ENCODE measurements at regions not wholly inside any gene's neighbourhood (a gene's known extent, or its start where the extent isn't known, plus 50 kb on each side); places are given as distances from the start of the nearest gene placed in this dataset.

DNA sequence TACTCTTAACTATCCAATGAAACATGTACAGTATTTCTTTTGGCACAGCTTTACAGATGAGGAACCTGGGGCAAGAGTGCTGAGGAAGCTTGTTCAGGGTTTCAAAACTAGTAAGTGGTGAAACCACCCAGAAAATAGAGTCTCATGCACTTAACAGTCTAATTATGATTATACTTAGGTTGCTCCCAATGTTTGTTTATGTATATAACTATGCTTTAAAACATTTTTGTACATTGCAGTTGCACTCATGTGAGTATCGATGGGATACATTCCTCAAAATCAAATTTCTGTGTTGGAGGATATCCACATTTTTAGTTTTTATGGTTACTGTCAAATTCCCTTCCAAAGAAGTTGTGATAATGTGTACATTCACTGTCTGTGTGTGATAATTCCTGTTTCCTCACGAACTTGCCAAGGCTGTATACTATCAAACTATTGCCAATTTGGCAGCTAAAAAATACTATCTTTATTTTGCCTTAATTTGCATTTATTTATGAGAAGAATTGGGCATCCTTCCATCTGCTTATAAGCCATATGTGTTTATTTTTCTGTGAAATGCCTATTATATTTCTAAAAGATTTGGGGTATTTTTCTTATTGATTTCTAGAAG, 143.9 kb upstream of the SSTR1 start:
- no peak for DNase-seq (ENCODE audit: low spot score)

DNA sequence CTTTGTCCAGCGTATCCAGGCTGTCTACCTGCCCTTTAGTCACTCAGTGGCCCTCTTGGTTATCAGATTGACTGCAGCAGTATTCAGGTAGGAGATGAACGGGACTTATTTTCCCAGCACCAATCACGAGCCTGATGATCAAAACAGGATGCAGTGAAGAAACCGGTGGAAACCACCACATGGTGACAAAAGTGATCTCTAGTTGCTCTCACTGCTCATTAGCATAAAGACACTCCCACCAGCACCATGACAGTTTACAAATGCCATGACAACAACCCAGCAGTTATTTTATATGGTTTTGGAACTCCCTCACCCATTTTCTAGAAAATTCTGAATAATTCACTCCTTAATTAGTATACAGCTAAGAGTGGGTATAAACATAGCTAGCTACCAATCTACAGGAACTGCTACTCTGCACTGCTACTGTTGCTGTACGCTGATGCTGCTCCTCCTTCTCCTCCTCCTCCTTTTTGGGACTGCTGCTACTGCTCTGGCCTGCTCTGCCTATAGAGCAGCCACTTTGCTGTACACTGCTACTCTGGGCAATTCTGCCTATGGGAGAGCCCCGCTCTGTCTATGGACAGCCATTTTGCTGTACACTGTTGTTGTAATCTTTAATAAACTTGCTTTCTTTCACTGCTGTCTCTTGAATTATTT, 142.5 kb upstream of the SSTR1 start:
- no peak for DNase-seq (ENCODE audit: low spot score)

DNA sequence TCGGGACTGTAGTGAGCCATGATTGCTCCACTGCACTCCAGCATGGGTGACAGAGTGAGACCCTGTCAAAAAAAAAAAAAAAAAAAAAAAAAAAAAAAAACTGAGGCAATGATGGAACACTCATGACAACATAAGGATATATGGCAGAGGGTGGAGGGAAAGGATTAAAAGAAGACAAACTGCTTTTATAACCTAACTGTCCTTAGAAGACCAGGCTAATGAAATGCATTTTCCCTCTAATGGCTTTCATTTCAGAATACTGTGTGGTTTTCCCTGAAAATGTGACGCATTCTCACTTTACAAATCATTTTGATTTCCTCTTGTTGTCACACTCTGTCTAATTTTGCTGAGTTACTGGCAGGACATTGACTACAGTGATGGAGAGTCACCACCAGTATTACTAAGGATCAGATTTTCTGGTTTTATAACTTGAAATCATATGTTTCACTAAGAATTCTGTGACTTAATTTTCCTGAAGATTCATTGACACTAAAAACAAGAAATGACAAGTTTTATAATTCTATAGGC, 137.6 kb upstream of the SSTR1 start:
- DNase-seq (ENCODE audit: low spot score) = no peak

DNA sequence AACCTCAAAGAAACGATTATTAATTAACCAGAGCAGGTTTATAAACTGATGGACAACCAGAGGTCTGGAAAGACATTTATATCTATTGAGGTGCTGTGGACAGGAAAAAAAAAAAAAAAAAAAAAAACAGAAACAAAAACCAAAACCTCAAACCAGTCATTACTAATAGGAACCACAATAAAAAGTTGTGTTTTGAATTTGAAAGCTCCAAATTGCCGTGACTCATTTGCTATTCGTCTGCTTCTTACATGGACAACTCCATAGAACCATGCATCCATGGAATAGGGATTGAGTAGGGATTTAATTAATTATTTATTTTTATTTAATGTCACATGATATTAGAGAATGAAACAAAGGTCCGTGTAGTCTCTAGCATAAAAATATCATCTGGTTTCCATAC, 134.1 kb upstream of the SSTR1 start:
- DNase-seq (ENCODE audit: low spot score) = no peak

DNA sequence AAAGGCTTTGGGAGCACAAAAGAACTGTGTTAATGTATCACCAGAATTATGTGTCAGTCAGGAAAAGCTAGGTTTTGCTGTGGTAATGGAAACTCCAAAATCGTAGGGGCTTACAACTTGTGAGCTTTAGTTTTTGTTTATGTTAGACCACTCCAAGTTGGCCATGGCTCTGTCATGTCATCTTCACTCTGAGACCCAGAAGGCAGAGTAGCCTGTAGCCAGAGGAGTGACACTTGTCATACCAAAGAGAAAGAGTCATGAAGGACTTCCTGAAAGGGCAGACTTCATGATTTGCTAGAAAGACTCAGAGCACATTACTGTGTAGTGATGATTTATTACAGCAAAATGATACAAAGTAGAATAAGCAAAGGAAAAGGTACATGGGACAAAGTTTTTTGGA, 133.6 kb upstream of the SSTR1 start:
- no peak for DNase-seq (ENCODE audit: low spot score)

DNA sequence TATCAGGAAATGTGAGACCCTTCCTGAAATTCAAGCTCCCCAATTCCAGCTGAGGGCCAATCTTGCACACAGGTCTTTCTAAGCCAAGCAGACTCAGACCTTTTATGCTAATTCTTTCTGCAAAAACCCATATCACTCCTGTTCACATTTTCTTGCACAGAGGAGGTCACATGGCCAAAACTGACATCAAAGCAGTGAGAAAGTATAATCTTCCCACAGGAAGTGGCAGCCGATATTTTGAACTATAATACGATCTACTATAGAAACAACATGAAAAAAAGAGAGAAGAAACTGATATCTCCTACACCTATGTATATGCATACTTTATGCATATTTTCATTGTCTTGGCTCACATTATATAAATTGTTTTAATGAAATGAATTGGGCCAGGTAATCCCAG, 132.9 kb upstream of the SSTR1 start:
- DNase-seq (ENCODE audit: low spot score) = no peak

DNA sequence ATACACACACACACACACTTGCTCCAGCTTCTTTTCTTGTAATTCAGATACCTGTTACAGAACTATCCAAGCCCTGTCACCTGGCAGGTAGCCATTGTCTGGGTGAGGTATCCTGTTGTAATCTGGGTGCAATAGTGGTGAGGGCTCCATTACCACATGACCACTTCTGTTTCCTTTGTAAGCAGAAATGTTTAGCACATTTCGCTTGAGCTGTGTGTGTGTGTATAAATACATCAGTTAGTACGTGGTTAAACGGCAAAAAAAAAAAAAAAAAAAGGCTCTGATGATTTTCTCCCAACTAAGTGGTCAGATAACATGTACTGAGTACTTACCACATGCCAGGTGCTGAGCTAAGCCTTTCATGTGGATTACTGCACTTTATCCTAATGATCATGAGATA, 129.3 kb upstream of the SSTR1 start:
- no peak for DNase-seq (ENCODE audit: low spot score)

DNA sequence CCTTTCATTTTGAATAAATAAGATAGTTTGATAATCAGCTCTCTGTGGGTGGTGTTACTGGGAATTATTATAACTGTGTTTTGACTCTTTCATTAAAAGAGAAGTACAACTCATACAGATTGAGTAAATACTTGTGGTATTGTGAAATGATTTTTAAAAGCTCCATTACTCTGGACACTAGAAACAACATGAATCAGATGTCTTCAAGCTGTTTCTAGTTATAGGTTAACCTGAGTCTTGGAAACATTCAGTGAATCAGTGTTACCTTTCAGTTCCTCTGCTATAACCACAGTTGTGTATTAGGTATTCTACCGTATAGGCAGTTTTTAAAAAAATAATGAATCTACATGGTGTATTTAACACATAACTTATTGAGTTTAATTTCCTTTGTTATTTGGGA, 128.4 kb upstream of the SSTR1 start:
- DNase-seq (ENCODE audit: low spot score) = no peak

DNA sequence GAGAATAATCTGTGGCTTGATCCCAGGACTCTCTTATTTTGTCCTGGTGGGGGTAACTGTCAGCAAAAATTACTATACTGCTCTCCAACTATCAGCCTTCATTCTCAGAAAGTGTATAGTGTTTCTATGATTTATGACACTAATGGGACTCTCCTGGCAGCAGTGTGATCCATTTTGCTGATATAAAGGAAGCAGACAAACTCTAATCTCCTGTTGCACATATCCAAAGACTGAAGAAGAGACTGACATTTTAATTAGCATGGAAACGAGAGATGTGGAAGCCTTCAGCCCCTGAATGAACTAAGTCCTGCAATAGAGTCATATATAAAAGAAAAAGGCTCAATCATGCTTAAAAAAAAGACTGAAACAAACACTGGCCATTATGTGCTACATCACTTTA, 127.8 kb upstream of the SSTR1 start:
- no peak for DNase-seq (ENCODE audit: low spot score)

DNA sequence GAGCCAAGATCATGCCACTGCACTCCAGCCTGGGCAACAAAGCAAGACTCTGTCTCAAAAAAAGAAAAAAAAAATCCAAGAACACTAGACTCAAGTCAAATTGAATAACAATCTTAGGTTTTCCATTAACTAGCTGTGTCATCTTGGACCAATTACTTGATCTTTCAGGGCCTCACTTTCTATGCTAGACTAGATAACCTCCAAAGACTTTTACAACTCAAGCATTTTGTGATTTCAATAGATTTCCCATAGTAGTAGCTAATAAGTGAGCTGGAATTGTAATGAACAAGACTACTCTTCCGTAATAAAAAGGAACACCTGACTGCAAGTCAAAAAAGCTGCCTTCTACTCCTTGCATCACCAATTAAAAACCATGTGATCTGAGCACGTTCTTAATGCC, 127.0 kb upstream of the SSTR1 start:
- DNase-seq (ENCODE audit: low spot score) = no peak

DNA sequence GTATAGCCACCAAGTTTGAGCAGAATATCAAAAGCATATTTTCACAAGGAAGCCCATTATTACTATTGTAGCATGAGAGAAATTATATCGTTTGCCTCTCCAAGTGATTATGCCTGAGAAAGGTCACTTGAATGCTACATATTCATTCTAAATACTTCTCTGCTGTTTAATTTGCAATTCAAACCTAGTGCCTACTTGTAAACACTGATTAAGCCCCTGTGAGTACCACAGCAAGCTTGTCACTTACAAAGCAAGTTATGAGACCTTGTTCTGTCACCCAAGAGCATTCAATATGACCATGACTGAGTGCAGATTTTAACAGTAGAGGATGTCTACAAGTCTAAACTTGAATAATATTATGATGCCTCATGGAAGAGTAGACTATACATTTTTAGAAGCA, 124.7 kb upstream of the SSTR1 start:
- no peak for DNase-seq (ENCODE audit: low spot score)

DNA sequence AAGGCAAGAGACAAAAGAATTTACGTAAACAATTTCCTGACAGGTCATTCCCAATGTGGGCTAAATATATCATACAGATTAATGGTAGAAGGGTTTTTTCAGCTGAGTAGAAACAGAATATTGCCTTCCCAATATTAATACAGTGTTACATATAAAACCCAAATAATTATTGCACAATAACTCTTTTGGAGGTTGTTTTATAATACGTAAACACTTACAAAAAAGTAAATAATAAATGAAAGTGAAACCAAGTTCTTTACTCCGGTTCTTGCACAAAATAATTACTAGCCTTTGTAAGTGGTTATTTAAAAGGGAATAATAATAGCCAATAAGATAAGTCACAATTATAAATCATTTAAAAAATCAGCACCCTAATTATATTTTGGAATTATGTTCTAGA, 118.6 kb upstream of the SSTR1 start:
- no peak for DNase-seq (ENCODE audit: low spot score)

DNA sequence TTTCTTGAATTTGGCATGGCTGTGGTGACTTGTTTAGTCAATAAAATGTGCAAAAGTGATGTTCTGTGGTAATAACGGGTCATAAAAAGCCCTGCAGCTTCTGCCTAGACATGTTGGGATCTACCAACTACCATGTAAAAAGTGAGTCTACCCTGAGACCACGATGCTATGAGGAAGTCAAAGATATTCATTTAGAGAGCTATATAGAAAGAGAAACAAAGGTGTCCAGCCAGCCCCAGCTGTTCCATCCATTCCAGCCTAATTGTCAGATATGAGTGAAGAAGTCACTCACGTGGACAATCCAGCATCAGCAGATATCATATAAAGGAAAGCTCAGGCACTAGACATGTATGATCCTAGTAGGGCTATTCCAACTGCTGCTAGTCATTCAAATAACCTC, 117.2 kb upstream of the SSTR1 start:
- DNase-seq (ENCODE audit: low spot score) = no peak

DNA sequence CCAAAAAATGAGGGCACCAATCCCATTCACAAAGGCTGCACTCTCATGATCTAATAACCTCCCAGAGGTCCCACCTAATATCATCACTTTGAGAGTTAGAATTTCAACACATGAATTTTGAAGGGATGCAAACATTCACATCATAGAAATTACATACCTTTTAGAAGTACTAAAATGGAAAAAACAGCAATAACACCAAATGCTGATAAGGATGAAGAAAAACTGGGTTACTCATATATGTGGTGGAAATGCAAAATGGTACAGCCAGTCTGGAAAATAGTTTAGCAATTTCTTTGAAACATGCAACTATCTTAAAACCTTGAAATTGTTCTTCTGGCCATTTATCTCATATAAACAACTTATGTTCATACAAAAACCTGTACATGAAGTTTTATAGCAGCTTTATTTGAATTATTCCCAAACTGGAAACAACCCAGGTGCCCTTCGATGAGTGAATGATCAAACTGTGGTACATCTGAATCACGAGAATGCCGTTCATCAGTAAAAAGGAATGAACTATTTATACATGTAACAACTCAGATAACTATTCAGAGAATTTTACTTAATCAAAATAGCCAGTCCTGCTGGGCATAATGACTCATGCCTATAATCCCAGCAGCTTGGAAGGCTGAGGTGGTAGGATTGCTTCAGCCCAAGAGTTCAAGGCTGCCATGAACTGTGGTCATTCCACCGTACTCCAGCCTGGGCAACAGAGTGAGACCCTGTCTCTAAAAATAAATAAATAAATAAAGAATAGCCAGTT, 109.4 kb upstream of the SSTR1 start:
- DNase-seq (ENCODE audit: low spot score) = no peak

DNA sequence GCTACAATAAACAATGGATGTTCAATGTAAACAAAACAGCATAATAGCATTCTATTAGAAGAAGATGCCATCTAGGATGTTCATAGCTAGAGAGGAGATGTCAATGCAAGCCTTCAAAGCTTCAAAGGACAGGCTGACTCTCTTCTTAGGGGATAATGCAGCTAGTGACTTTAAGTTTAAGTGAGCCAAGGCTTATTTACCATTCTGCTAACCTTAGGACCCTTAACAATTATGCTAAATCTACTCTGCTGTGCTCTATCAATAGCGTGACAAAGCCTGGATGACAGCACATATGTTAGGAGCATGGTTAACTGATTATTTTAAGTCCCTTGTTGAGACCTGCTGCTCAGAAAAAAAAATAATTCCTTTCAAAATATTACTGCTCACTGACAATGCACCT, 106.0 kb upstream of the SSTR1 start:
- DNase-seq (ENCODE audit: low spot score) = no peak

DNA sequence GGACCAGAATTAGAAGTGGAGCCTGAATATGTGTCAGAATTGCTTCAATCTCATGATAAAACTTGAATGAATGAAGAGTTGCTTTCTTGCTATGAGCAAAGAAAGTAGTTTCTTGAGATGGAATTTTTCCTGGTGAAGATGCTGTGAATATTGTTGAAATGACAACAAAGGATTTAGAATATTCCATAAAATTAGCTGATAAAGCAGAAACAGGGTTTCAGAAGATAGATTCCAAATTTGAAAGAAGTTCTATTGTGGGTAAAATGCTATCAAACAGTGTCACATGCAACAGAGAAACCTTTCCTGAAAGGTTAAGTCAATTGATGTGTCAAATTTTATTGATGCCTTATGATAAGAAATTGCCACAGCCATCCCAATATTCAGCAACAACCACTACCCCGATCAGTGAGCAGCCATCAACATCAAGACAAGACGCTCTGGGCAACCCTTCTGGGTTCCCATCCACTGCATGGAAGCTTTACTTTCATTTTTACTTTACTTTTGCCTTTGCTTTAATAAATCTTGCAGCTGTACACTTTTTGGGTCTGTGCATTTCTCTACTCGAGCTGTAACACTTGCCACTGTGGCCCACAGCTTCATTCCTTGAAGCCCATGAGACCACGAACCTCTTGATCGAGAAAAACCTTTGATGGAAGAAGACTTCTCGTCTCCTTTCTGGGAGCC, 104.0 kb upstream of the SSTR1 start:
- no peak for DNase-seq (ENCODE audit: low spot score)

DNA sequence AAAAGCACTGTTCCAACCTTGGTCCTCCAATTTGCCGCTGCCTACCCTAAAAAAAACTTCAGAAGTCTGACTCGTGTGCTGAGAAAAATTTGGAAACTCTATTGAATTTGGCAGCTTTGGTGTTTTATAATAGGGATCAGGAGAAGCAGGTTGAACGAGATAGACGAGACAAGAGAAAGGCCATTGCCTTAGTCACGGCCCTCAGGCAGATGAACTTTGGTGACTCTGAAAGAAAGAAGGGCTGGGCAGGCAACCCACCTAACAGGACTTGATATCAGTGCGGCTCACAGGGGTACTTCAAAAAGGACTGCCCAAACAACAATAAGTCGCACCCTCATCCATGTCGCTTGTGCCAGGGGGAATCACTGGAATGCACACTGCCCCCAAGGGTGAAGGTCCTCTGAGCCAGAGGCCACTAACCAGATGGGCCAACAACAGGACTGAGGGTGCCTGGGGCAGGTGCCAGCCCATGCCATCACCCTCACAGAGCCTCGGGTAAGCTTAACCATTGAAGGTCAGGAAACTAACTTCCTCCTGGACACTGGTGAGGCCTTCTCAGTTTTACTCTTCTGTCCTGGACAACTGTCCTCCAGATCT, 102.5 kb upstream of the SSTR1 start:
- no peak for DNase-seq (ENCODE audit: low spot score)

DNA sequence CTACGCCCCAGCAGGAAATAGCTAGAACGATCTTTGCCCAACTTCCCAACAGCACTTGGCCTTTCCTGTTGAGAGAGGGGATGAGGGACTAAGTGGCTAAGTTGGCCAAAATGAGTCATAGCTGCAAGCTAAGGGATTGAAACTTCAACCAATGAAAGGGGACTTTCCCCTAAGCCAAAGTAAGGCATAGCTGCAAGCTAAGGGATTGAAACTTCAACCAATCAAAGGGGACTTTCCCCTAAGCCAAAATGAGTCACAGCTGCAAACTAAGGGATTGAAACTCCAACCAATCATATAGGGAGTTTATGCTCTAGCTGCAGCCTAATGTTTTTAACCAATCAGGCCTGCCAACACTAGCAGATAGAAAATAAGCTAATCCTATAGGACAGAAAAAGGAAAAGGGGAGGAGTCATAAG, 100.5 kb upstream of the SSTR1 start:
- DNase-seq (ENCODE audit: low spot score) = no peak

DNA sequence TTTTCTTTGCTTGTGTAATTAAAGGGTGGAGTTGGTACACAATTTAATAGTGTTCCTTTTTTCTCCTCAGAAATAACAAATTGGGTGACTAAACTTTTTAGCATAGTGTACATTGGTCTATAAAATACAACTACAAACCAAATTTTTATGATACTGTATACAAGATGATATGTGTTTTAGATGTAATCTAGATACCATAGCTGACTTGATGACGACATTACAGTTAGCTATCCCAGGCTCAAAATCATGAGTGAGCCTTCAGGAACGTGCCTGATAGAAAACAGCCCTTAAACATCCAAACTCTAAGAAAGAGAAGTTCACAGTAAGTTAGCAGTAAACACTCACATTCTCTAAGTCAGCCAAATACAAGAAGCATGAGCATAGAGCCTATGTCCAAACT, 99.0 kb upstream of the SSTR1 start:
- no peak for DNase-seq (ENCODE audit: low spot score)

DNA sequence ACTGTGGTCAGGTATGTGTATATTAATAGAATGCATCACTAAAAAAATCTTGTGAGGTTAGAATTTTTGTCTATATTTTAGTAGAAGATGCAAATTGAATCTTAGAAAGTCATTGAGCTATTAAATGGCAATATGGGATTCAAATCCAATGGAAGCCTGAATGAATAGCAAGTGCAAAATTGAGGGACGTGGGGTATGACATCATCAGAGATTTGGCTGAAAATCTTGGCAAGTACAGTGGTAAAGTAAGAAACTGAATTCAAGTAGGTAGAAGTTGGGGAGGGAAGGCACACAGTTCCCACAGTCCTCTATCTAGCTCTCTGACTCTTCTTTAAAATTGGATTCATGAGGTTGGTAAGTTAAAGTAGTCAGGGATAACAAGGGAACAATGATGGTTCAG, 97.4 kb upstream of the SSTR1 start:
- DNase-seq (ENCODE audit: low spot score) = no peak

DNA sequence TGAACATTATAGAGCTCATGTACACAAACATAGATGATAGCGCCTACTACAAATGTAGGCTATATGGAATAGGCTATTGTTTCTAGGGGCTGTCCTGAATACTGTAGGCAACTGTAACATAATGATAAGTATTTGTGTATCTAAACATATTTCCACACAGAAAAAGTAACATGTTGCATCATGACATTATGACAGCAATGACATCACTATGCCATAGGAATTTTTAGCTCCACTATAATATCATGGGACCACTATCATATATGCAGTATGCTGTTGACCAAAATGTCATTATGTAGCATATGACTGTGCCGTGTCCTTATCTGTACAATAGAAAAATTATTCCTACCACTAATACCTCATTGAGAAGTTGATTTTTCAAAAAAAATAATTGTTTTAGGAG, 96.7 kb upstream of the SSTR1 start:
- no peak for DNase-seq (ENCODE audit: low spot score)

DNA sequence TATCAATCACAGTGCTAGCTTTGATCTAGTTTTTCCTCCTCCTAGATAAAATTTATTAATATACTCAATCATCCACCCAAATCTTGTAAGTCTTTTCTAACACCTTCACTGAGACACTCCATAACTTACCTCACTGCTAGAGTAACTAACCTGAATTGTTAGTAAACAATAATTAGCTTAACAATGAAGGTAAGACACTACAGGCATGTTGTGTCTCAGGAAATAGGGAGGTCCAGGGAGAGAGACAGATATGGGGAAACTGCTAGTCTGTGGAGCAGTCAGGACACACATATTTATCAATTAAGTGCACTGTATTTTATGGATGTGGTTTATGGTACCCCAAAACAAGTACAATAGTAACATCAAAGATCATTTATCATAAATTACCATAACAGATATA, 94.2 kb upstream of the SSTR1 start:
- DNase-seq (ENCODE audit: low spot score) = no peak
